HCT116 (cell line): ENCODE measurements at regions not wholly inside any gene's neighbourhood (a gene's known extent, or its start where the extent isn't known, plus 50 kb on each side); places are given as distances from the start of the nearest gene placed in this dataset.

Source experiments
- ATAC-seq: fragments of 200-7000 bp; cut with Tn5 transposase; 2 replicates; pipeline ENCODE4 v1.9.1; 2020; ENCODE audit warnings: mild to moderate bottlenecking, moderate library complexity
- BruUV-seq: library from RNA; stranded (reverse); fragments of 400-500 nt; replicated peaks from 2 replicates; lab custom pipeline; 2021; lab: Mats Ljungman, UMichigan
- CTCF ChIA-PET: fragments of 300-600 bp; sonication (Branson Sonifier 250); formaldehyde crosslinking; loops from one replicate; lab custom pipeline; 2021; ENCODE audit warnings: antibody characterized with exemption; lab: Charles Lee
- POLR2A ChIA-PET: fragments of 300-600, 350-600 bp; sonication (Branson Sonifier 250); formaldehyde crosslinking; loops from one replicate; lab custom pipeline; 2021; ENCODE audit warnings: antibody characterized with exemption; lab: Charles Lee
- RAD21 ChIA-PET, 2 experiments: fragments of 300-600 bp; sonication (Branson Sonifier 250); formaldehyde crosslinking; loops; one replicate each; lab custom pipeline; 2023; ENCODE audit warnings: low total read pairs in 2 of 2; ENCODE audit not compliant: uncharacterized antibody in 2 of 2, unreplicated experiment in 2 of 2, low non-redundant PET in 1 of 2; lab: Charles Lee
- DNase-seq: peaks from one replicate; pipeline ENCODE4 v3.0.0-alpha.2; 2010; ENCODE audit warnings: low read depth, low spot score
- H2AFZ ChIP-seq: fragments of 200-600 bp; shearing (Covaris generic), sonication (generic); 2 replicates; pipeline ENCODE4 v1.6.1; 2017; ENCODE audit warnings: low read depth, mixed run types, mixed read lengths, antibody characterized with exemption, low read length; ENCODE audit not compliant: poor library complexity, severe bottlenecking
- H3K27ac ChIP-seq: 2 replicates; pipeline ENCODE4 v1.5.1; 2012; ENCODE audit warnings: low read depth, low read length
- H3K27me3 ChIP-seq: fragments of 200-600 bp; sonication (generic); 2 replicates; pipeline ENCODE4 v1.6.1; 2016; ENCODE audit warnings: mixed run types, low read length, mixed read lengths; ENCODE audit not compliant: insufficient read depth
- H3K36me3 ChIP-seq, 2 experiments: fragments of 200-500 bp in 1 of 2; fragments of 200-600 bp in 1 of 2; sonication (Bioruptor generic) in 1 of 2; sonication (generic) in 1 of 2; 2 replicates each; pipeline versions ENCODE4 v1.5.1 to v1.6.1; 2014 to 2016; ENCODE audit warnings: low read length in 2 of 2, inconsistent platforms in 1 of 2, mixed read lengths in 1 of 2, mixed run types in 1 of 2; ENCODE audit not compliant: insufficient read depth in 2 of 2, control insufficient read depth in 1 of 2
- H3K4me1 ChIP-seq, 2 experiments: fragments of 200-600 bp in 1 of 2; sonication (generic) in 1 of 2; 2 replicates each; pipeline versions ENCODE4 v1.5.1 to v1.6.1; 2012 to 2017; ENCODE audit warnings: low read length in 2 of 2, inconsistent platforms in 1 of 2, mild to moderate bottlenecking in 1 of 2, mixed read lengths in 1 of 2, mixed run types in 1 of 2, moderate library complexity in 1 of 2; ENCODE audit not compliant: insufficient read depth in 2 of 2, control insufficient read depth in 1 of 2
- H3K4me2 ChIP-seq: fragments of 200-600 bp; sonication (generic); 2 replicates; pipeline ENCODE4 v1.6.1; 2017; ENCODE audit warnings: mixed run types, low read length, mixed read lengths
- H3K4me3 ChIP-seq, 2 experiments: fragments of 200-600 bp in 1 of 2; sonication (generic) in 1 of 2; replicated peaks in 1 of 2; 2 replicates each; pipeline ENCODE4 v1.5.1; 2011 to 2016; ENCODE audit warnings: low read length in 2 of 2, control low read depth in 1 of 2, low read depth in 1 of 2, mild to moderate bottlenecking in 1 of 2, mixed read lengths in 1 of 2, mixed run types in 1 of 2
- H3K79me2 ChIP-seq: fragments of 200-600 bp; sonication (generic); 2 replicates; pipeline ENCODE4 v1.6.1; 2017; ENCODE audit warnings: mild to moderate bottlenecking, mixed run types, low read length, moderate library complexity, mixed read lengths; ENCODE audit not compliant: insufficient read depth
- H3K9ac ChIP-seq: fragments of 200-600 bp; sonication (generic); 2 replicates; pipeline ENCODE4 v1.6.1; 2016; ENCODE audit warnings: low read length, mixed read lengths
- H3K9me2 ChIP-seq: fragments of 200-600 bp; sonication (generic), shearing (Covaris generic); 2 replicates; pipeline ENCODE4 v1.6.1; 2017; ENCODE audit warnings: mixed run types, mild to moderate bottlenecking, moderate library complexity; ENCODE audit not compliant: insufficient read depth
- H3K9me3 ChIP-seq, 2 experiments: fragments of 200-500 bp in 1 of 2; fragments of 200-600 bp in 1 of 2; sonication (Bioruptor generic) in 1 of 2; sonication (generic) in 1 of 2; 2 replicates each; pipeline ENCODE4 v1.6.1; 2014 to 2017; ENCODE audit warnings: low read length in 2 of 2, mixed read lengths in 2 of 2, inconsistent platforms in 1 of 2, low read depth in 1 of 2, mild to moderate bottlenecking in 1 of 2, mixed run types in 1 of 2, moderate library complexity in 1 of 2; ENCODE audit not compliant: control insufficient read depth in 1 of 2, insufficient read depth in 1 of 2
- H4K20me1 ChIP-seq: fragments of 200-600 bp; sonication (generic), shearing (Covaris generic); 2 replicates; pipeline ENCODE4 v1.6.1; 2017; ENCODE audit warnings: mixed run types, mild to moderate bottlenecking, moderate library complexity; ENCODE audit not compliant: insufficient read depth
- CBX3 ChIP-seq: IDR thresholded peaks from 2 replicates; pipeline ENCODE4 v1.6.1; 2012; ENCODE audit warnings: low read depth
- CEBPB ChIP-seq: IDR thresholded peaks from 2 replicates; pipeline ENCODE4 v1.6.1; 2012; ENCODE audit warnings: low read depth
- EGR1 ChIP-seq: IDR thresholded peaks from 2 replicates; pipeline ENCODE4 v1.6.1; 2012; ENCODE audit warnings: low read depth
- EZH2 ChIP-seq: fragments of 200-600 bp; sonication (generic); IDR thresholded peaks from 2 replicates; pipeline ENCODE4 v1.6.1; 2017; ENCODE audit warnings: antibody characterized with exemption, mixed run types
- EZH2phosphoT487 ChIP-seq: fragments of 200-600 bp; IDR thresholded peaks from 2 replicates; pipeline ENCODE4 v1.6.1; 2018; ENCODE audit warnings: antibody characterized with exemption, borderline replicate concordance
- FOSL1 ChIP-seq: IDR thresholded peaks from 2 replicates; pipeline ENCODE4 v1.6.1; 2012; ENCODE audit warnings: low read depth
- SP1 ChIP-seq: IDR thresholded peaks from 2 replicates; pipeline ENCODE4 v1.6.1; 2012; ENCODE audit warnings: low read depth
- SRF ChIP-seq: IDR thresholded peaks from 2 replicates; pipeline ENCODE4 v1.6.1; 2012; ENCODE audit warnings: low read depth
- TCF7L2 ChIP-seq: IDR thresholded peaks from 2 replicates; pipeline ENCODE4 v1.7.0; 2011; ENCODE audit warnings: borderline replicate concordance, inconsistent platforms; ENCODE audit not compliant: insufficient read depth, insufficient read length; ENCODE audit errors: extremely low read depth
- YY1 ChIP-seq: IDR thresholded peaks from 2 replicates; pipeline ENCODE4 v1.6.1; 2011; ENCODE audit warnings: low read length, low read depth, moderate library complexity, mild to moderate bottlenecking; ENCODE audit not compliant: insufficient replicate concordance; ENCODE audit errors: extremely low read depth
- ZNF274 ChIP-seq: fragments of 200-500 bp; sonication (Bioruptor generic); IDR thresholded peaks from 2 replicates; pipeline ENCODE4 v1.6.1; 2014; ENCODE audit warnings: mild to moderate bottlenecking, low read depth, low read length, inconsistent platforms
- intact Hi-C: fragments of 100-400 bp; cut with micrococcal nuclease; formaldehyde crosslinking; loops from 2 replicates; pipeline ENCODE4 v1.10.0; 2022
- TF ChIP-seq, protein P1 (sequence below), 3 experiments: fragments of 200-600 bp in 1 of 3; sonication (generic) in 1 of 3; IDR thresholded peaks in 2 of 3; conservative IDR thresholded peaks in 1 of 3; 2 replicates each; pipeline ENCODE4 v1.5.1; 2012 to 2017; ENCODE audit warnings: low read depth in 2 of 3, low read length in 2 of 3, antibody characterized with exemption in 1 of 3, borderline replicate concordance in 1 of 3, control low read depth in 1 of 3, mild to moderate bottlenecking in 1 of 3, mixed read lengths in 1 of 3, mixed run types in 1 of 3, moderate library complexity in 1 of 3; ENCODE audit not compliant: insufficient read depth in 1 of 3
- TF ChIP-seq, protein P2 (sequence below): IDR thresholded peaks from 2 replicates; pipeline ENCODE4 v1.6.1; 2012
- TF ChIP-seq, protein P3 (sequence below): IDR thresholded peaks from 2 replicates; pipeline ENCODE4 v1.6.1; 2011; ENCODE audit warnings: mild to moderate bottlenecking, low read length, moderate library complexity; ENCODE audit not compliant: insufficient replicate concordance; ENCODE audit errors: extremely low read depth

DNA sequence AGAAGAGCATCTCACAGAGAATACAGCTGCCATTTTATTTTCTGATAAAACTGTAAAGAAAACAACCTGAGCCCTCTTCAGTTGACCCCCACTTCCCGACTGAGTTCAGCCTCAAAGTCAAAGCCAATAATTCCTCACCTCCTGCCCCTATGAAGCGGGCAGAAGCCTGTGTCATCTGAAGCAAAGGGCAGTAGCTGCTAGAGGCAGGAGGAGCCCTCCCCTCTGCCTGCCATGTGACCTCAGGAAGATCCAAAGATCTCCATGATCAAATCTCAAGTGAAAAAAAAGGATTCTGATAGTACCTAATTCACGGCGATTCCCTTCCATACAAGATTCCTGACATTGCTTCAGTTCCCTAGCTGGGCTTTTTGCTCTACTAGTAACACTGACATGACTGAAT, 223.1 kb upstream of the CAND1 start:
- Histone ChIP-seq H4K20me1 (no peaks in the 10 kb centered on the region), H3K9me3 (no peaks in the 10 kb centered on the region), H3K79me2 (no peaks in the 10 kb centered on the region), H2AFZ (no peak overlapping the region), H3K4me1 (no peaks in the 10 kb centered on the region), H3K4me2 (no peak overlapping the region), H3K27me3 (peaks cover 60% of the 10 kb centered on the region), H3K9me2 (no peaks in the 10 kb centered on the region), H3K4me3 (no peak overlapping the region), H3K9ac (no peak overlapping the region), H3K27ac (no peak overlapping the region), H3K36me3 (no peaks in the 10 kb centered on the region)
- ChIA-PET CTCF (no interaction called here), RAD21 (no interaction called here), POLR2A (no interaction called here)
- ATAC-seq: no peak
- no peak for TF ChIP-seq YY1
- TF ChIP-seq EZH2: no peak
- no peak for TF ChIP-seq SP1
- no peak for TF ChIP-seq SRF
- TF ChIP-seq CEBPB: no peak
- TF ChIP-seq, protein P1, sequence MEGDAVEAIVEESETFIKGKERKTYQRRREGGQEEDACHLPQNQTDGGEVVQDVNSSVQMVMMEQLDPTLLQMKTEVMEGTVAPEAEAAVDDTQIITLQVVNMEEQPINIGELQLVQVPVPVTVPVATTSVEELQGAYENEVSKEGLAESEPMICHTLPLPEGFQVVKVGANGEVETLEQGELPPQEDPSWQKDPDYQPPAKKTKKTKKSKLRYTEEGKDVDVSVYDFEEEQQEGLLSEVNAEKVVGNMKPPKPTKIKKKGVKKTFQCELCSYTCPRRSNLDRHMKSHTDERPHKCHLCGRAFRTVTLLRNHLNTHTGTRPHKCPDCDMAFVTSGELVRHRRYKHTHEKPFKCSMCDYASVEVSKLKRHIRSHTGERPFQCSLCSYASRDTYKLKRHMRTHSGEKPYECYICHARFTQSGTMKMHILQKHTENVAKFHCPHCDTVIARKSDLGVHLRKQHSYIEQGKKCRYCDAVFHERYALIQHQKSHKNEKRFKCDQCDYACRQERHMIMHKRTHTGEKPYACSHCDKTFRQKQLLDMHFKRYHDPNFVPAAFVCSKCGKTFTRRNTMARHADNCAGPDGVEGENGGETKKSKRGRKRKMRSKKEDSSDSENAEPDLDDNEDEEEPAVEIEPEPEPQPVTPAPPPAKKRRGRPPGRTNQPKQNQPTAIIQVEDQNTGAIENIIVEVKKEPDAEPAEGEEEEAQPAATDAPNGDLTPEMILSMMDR (IDR thresholded peaks at IDR 0.05 in 2 of 3, conservative IDR thresholded peaks at IDR 0.05 in 1 of 3; ENCODE audit: borderline replicate concordance in 1 of 3, insufficient read depth in 1 of 3, low read depth in 2 of 3, low read length in 2 of 3): no peak
- TF ChIP-seq, protein P2, sequence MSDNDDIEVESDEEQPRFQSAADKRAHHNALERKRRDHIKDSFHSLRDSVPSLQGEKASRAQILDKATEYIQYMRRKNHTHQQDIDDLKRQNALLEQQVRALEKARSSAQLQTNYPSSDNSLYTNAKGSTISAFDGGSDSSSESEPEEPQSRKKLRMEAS: no peak
- TF ChIP-seq TCF7L2: no peak
- no peak for DNase-seq
- BruUV-seq: no TSS peak
- intact Hi-C loops: no loop called here

DNA sequence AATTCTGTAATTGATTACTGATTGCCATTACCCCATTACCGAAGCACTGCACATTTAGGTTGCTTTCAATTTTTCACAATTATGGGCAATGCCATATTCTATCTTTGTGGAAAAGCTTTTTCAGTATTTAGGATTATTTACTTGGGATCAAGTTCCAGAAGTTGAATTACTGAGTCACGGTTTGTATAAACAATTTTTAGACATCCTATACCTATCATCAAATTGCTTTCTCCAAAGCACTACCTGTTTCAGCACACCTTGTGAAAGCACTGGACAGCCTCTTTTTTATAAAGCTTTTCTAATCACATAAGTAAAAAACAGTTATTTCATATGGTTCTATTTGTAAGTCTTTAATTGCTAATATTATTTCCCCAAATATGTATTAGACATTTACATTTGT, 221.5 kb upstream of the CAND1 start:
- Histone ChIP-seq H3K9me2 (no peaks in the 10 kb centered on the region), H3K4me2 (no peak overlapping the region), H3K4me1 (no peaks in the 10 kb centered on the region), H3K4me3 (no peak overlapping the region), H3K79me2 (no peaks in the 10 kb centered on the region), H4K20me1 (no peaks in the 10 kb centered on the region), H3K36me3 (no peaks in the 10 kb centered on the region), H3K27me3 (peaks cover 70% of the 10 kb centered on the region), H3K27ac (no peak overlapping the region), H2AFZ (no peak overlapping the region), H3K9me3 (no peaks in the 10 kb centered on the region), H3K9ac (no peak overlapping the region)
- no peak for ATAC-seq
- no TSS peak for BruUV-seq
- ChIA-PET CTCF (no interaction called here), RAD21 (no interaction called here), POLR2A (no interaction called here)
- DNase-seq: no peak
- intact Hi-C loops: no loop called here
- no peak for TF ChIP-seq EZH2phosphoT487
- no peak for TF ChIP-seq SP1
- TF ChIP-seq, protein P3, sequence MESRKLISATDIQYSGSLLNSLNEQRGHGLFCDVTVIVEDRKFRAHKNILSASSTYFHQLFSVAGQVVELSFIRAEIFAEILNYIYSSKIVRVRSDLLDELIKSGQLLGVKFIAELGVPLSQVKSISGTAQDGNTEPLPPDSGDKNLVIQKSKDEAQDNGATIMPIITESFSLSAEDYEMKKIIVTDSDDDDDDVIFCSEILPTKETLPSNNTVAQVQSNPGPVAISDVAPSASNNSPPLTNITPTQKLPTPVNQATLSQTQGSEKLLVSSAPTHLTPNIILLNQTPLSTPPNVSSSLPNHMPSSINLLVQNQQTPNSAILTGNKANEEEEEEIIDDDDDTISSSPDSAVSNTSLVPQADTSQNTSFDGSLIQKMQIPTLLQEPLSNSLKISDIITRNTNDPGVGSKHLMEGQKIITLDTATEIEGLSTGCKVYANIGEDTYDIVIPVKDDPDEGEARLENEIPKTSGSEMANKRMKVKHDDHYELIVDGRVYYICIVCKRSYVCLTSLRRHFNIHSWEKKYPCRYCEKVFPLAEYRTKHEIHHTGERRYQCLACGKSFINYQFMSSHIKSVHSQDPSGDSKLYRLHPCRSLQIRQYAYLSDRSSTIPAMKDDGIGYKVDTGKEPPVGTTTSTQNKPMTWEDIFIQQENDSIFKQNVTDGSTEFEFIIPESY: no peak
- no peak for TF ChIP-seq CBX3
- no peak for TF ChIP-seq ZNF274
- no peak for TF ChIP-seq FOSL1
- TF ChIP-seq CEBPB: no peak
- TF ChIP-seq, protein P2: no peak
- no peak for TF ChIP-seq YY1
- TF ChIP-seq EGR1: no peak
